HK-2 (cell line): ENCODE measurements at regions not wholly inside any gene's neighbourhood (a gene's known extent, or its start where the extent isn't known, plus 50 kb on each side); places are given as distances from the start of the nearest gene placed in this dataset.
A peak's percentile ranks its signal among the peaks of the same experiment; 100 is the strongest.

Experiments
- DNase-seq: peaks from one replicate; pipeline ENCODE4 v3.0.0-alpha.2; 2018; ENCODE audit not compliant: unreplicated experiment

DNA sequence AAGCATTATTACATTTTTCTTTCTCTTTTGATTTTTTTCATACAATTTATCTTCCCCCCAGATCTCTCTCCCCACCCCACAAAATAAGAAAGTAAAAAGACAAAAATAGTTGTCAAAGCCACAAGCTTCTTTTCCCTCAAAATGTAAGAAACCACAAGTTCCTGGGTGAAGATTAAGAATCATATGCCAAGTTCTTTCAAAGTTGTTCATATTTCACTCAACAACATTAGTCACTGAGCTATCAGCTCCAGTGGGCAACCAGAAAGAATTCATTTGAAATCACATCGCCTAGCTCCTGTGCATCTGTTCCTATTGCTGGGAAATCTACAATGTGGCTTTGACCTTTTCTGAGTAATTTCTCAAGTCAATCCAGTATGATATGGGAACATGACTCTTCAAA, 681.6 kb upstream of the ARPP21 start:
- DNase-seq: peak; percentile 1

GRCh38 chr3:34969513-34969912, 669.8 kb upstream of the ARPP21 start:
- no peak for DNase-seq

DNA sequence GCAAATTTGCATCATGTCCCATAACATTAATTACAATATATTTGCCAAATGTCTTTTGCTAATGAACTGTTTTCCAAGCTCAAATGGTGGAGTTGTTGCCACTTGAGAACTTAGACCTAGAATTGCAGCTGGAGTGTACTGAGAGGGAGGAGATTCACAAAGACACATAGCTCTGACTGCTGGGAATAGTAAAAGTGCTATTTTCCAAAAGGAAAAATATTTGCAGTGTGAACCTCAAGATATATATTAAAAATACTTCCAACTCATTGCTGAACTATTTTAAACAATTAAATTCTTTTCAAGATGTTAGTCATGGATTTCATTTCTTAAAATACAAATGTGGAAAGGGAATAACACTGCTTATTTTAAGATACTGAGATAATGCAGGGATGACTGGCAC, 666.8 kb upstream of the ARPP21 start:
- no peak for DNase-seq

DNA sequence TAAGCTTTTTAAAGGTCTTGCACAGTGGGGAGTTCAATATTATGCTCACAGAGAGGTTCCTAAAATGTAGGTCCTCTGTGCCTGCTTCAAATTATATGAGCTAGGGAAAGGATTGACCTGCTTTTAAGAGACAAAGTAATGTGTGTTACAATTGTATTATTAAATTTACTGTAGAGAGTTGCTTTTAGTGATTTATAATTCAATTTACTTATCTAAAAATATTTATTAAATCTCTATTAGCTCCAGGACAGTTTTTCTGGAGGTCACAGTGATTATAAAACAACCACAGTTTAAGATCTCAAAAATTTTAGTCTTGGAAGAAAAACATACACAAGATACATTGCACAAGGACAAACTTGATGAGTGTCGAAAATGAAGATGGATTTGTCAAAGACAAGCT, 665.7 kb upstream of the ARPP21 start:
- no peak for DNase-seq

DNA sequence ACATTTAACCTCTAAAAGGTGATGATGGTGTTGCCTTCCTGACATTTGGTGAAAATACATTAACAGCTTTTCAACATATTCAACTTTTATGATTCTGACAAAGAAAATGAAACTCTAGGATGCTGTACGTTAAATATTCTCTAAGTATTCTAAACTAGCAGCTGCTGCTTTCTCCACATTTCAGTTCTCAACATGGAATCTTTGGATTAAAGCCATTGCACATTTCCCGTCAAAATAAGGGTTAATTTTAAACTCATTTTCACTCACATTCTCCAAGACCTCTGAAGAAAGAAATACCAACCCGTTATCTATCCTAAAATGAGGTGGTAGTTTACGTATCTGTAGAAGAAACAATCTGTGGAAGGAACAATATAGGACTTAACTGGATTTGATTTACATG, 655.7 kb upstream of the ARPP21 start:
- no peak for DNase-seq

DNA sequence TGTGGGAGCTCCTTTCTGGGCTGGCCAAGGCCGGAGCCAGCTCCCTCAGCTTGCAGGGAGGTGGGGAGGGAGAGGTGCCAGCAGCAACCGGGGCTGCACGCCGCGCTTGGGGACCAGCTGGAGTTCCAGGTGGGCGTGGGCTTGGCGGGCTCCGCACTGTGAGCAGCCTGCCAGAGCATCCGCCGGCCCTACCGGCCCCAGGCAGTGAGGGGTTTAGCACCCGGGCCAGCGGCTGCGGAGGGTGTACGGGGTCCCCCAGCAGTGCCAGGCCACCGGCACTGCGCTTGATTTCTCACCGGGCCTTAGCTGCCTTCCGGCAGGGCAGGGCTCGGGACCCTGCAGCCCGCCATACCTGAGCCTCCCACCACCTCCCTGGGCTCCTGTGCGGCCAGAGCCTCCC, 651.0 kb upstream of the ARPP21 start:
- DNase-seq: no peak

DNA sequence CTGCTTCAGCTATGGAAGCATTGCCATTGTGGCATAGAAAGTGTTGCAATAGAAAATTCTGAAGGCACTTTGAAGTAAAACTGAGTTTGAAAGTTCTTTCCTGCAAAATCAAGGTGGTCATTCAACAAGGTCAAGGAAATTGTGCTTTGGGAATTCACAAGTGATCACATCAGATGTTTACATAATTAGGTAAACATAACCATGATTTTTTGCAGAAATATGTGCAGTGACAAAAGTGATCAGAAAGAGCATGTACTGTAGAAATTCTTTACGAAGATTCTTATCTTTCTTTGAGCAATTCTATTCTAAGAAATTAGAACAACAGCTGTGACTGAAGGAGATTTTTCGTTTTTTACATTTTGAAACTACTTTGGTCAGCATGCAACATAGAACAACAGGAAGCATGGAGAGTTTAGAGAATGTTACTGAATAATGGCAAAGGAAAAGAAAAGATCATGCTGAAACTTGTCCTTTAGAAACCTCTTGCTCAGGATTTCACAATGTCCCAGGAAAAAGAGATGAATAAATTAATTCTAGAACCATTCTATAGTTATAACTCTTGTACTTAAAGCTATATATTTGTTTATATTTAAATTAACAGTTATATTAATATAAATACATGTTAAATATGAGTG, 643.4 kb upstream of the ARPP21 start:
- DNase-seq: no peak

DNA sequence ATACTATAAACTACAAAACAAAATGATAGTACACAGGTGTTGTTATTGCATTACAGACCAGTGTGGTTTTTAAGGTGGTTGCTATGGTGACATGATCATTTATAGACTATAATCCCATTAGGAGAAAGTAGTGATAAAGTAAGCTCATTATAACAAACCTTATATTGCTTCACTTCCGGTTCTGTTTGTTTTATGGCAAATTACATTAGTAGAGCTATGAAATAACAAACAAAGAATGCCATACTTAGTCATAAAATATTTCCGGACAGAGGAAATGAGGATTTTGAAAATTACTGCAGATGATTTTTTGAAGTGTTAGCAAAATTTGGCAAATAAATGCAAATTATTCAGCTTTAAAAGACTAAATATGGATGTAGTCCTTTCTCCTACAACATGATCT, 640.4 kb upstream of the ARPP21 start:
- no peak for DNase-seq

DNA sequence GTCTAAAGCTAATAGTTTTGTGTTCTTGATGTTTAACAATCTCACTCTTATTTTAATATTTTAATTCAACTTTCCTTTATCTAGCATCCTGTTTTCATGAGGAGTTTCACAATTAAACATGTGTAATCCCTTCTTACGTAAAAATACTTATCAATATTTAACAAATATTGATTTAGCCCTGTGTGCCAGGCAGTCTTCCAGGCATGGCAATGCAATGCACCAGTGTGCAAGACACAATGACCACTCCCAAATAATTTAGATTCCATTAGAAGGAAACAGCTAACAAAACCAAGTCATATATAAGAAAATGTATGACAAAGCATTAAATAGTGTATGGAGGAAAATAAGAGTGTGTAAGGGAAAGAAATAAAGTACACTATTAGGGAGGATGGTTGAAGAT, 627.1 kb upstream of the ARPP21 start:
- DNase-seq: no peak

GRCh38 chr3:35028157-35028556, 611.2 kb upstream of the ARPP21 start:
- DNase-seq: no peak

- DNase-seq: no peak
Observed at GRCh38 chr3:35042210-35042991, 596.9 kb upstream of the ARPP21 start.

DNA sequence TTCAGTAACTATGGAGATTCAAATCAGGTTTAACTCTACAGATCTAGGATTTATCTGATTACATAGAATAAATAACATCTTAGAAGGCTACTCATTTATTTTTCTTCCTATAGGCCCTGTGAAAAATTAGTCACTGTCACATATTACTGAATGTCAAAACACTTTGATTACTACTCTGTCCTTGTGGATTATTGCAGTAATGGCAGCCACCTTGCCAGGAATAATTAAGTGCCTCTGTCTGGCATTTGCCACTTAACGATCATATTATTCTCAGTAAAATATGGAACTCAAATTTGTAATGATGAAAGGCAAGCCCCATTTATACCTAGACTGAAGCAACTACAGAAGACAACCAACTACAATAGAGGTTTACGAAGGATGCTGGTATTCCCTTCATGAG, 596.3 kb upstream of the ARPP21 start:
- DNase-seq: no peak

DNA sequence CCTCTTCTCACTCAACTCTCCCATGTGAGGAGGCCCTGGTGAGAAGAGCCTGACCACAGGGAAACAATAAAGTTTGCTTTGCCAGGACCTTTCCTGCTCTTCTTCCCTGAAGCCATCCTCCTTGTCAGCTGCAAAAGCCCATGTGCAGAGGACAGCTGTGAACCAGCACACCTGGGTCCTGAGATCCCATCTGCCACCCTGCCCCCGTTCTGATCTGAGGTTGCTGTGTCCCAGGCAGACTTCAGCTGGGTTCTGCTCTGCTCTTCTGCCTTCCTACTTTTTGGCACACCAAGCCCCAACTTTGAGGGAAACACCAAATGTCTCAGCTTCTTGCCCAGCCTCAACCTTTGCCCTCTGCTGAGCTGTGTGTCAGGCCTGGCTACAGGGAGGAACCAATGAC, 595.1 kb upstream of the ARPP21 start:
- no peak for DNase-seq

DNA sequence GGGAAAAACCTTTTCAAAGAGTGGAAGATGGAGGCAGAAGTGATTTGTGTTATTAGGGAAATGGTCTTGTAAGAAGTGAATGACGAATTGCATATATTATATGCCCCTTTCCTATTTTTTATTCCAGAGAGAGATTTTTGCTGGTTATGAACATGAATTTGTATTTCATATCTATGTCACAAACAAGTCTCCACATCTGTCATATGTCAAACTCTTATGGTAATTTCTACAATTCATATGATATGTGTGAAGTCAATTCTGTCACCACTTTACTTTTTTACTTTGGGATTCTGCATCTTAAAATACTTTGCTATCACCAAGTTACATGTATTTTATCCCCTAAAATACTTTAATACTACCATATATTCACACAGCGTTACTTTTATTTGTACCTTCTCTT, 594.2 kb upstream of the ARPP21 start:
- DNase-seq: no peak

- no peak for DNase-seq
Observed at GRCh38 chr3:35064761-35065160, 574.6 kb upstream of the ARPP21 start.

GRCh38 chr3:35065891-35066290, 573.4 kb upstream of the ARPP21 start:
- DNase-seq: no peak

DNA sequence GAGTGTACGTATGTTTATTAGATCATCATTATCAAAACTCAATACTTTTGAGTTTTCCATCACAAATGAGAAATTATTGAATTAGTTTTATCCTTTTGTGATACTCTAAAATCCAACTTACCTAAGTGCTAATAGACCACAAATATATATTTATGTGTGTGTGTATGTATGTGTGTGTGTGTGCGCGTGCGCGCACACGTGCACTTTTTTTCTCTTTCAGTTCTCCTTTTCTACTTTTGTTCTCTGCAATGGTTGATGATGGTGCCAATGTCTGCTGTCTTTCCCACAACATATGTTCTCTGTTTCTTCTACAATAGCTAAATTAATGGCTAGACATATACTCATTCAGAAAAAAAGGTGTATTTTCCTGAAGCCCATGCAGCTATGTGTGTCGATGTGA, 571.6 kb upstream of the ARPP21 start:
- DNase-seq: no peak

- no peak for DNase-seq
Observed at GRCh38 chr3:35070088-35070487, 569.2 kb upstream of the ARPP21 start.

GRCh38 chr3:35071772-35072171, 567.6 kb upstream of the ARPP21 start:
- DNase-seq: no peak

- DNase-seq: no peak
Observed at GRCh38 chr3:35078780-35079179, 560.5 kb upstream of the ARPP21 start.

DNA sequence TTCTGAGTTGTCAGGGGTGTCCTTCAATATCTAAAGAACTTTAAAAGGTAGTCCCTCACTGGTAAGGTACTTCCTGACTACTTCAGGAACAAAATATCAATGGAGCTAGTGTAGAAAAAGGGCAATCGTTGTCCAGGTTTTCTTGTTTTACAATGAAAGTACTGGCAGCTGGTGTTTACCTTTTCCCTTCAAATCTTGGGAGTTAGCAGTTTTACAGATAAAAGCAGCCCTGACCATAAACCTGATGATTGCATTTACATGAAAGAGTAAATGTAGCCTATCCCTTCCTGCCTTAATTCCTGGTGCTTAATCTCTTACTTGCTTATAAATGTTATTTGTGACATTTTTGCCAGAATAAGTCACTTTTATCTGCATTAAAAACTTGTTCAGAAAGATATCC, 559.9 kb upstream of the ARPP21 start:
- no peak for DNase-seq

- DNase-seq: no peak
Observed at GRCh38 chr3:35081899-35082298, 557.4 kb upstream of the ARPP21 start.

DNA sequence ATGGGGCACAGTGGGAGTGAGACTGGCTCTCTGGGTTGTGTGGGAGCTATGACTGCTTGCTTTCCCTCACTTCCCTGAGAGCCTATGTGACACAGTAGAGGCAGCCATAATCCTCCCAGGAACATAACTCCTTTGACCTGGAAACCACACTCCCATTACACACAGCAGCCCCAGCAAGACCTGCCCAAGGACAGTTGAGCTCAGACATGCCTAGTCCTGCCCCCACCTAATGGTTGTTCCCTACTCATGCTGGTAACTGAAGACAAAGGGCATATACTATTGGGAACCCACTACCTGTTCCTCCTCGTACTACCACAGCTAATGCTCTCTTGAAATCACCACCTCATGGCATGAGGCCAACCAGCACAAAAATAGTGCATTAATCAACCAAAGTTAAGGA, 550.4 kb upstream of the ARPP21 start:
- no peak for DNase-seq

- DNase-seq: no peak
Observed at GRCh38 chr3:35114686-35115085, 524.6 kb upstream of the ARPP21 start.
